ENCODE measurements at regions not wholly inside any gene's neighbourhood (a gene's known extent, or its start where the extent isn't known, plus 50 kb on each side); places are given as distances from the start of the nearest gene placed in this dataset.

- no peaks in the 10 kb centered on the region for H3K27me3 ChIP-seq (replicated peaks; ENCODE audit: insufficient read depth, low read length)
- H3F3A ChIP-seq (ENCODE audit: insufficient read depth, low read length), result no peaks in the 10 kb centered on the region
- TF ChIP-seq EZH2phosphoT487 (IDR thresholded peaks at IDR 0.05; ENCODE audit: low read length), result no peak
- H4K20me1 ChIP-seq (ENCODE audit: insufficient read depth, low read length), result no peaks in the 10 kb centered on the region
- H3K9me3 ChIP-seq (replicated peaks; ENCODE audit: insufficient read depth, low read length), result no peaks in the 10 kb centered on the region
- no peak for DNase-seq
- H3K36me3 ChIP-seq (replicated peaks; ENCODE audit: insufficient read depth, low read length), result no peaks in the 10 kb centered on the region
- H3K4me1 ChIP-seq (ENCODE audit: low read length), result no peaks in the 10 kb centered on the region
- no peaks in the 10 kb centered on the region for H3K79me2 ChIP-seq (ENCODE audit: low read length)
- no peaks in the 10 kb centered on the region for H3K9me2 ChIP-seq (replicated peaks; ENCODE audit: insufficient read depth, low read length)
- no peak overlapping the region for H3K4me2 ChIP-seq (ENCODE audit: low read depth, low read length)
- H3K9ac ChIP-seq (ENCODE audit: low read length), result no peak overlapping the region
- H3K4me3 ChIP-seq (ENCODE audit: low read length), result no peak overlapping the region
- H2AFZ ChIP-seq (ENCODE audit: low read length), result no peak overlapping the region
- H3K27ac ChIP-seq (ENCODE audit: low read length), result no peak overlapping the region
Measured at GRCh38 chr2:168300460-168300859, 53.1 kb upstream of the STK39 start.

GRCh38 chr2:168304024-168304681 is 56.8 kb upstream of the STK39 start:
- no peaks in the 10 kb centered on the region for H3K9me3 ChIP-seq (replicated peaks; ENCODE audit: insufficient read depth, low read length)
- no peaks in the 10 kb centered on the region for H3K36me3 ChIP-seq (replicated peaks; ENCODE audit: insufficient read depth, low read length)
- H3K27ac ChIP-seq (ENCODE audit: low read length), result no peak overlapping the region
- H3K4me3 ChIP-seq (ENCODE audit: low read length), result no peak overlapping the region
- H3K4me2 ChIP-seq (ENCODE audit: low read depth, low read length), result no peak overlapping the region
- H3K4me1 ChIP-seq (ENCODE audit: low read length), result no peaks in the 10 kb centered on the region
- no peak for TF ChIP-seq EZH2 (optimal IDR thresholded peaks at IDR 0.05; ENCODE audit: low read depth, low read length)
- no peak for TF ChIP-seq EZH2phosphoT487 (IDR thresholded peaks at IDR 0.05; ENCODE audit: low read length)
- TF ChIP-seq CTCF (IDR thresholded peaks at IDR 0.05; ENCODE audit: low read length), result no peak
- H3K9ac ChIP-seq (ENCODE audit: low read length), result no peak overlapping the region
- no peaks in the 10 kb centered on the region for H3K27me3 ChIP-seq (replicated peaks; ENCODE audit: insufficient read depth, low read length)
- no peaks in the 10 kb centered on the region for H3F3A ChIP-seq (ENCODE audit: insufficient read depth, low read length)
- no peak overlapping the region for H2AFZ ChIP-seq (ENCODE audit: low read length)
- H3K79me2 ChIP-seq (ENCODE audit: low read length), result no peaks in the 10 kb centered on the region
- no peaks in the 10 kb centered on the region for H3K9me2 ChIP-seq (replicated peaks; ENCODE audit: insufficient read depth, low read length)
- H4K20me1 ChIP-seq (ENCODE audit: insufficient read depth, low read length), result no peaks in the 10 kb centered on the region
- no peak for DNase-seq

GRCh38 chr2:168307379-168307778 is 60.0 kb upstream of the STK39 start:
- H3K9me2 ChIP-seq (replicated peaks; ENCODE audit: insufficient read depth, low read length), result no peaks in the 10 kb centered on the region
- H3K79me2 ChIP-seq (ENCODE audit: low read length), result no peaks in the 10 kb centered on the region
- H3K9ac ChIP-seq (ENCODE audit: low read length), result no peak overlapping the region
- H3K4me2 ChIP-seq (ENCODE audit: low read depth, low read length), result no peak overlapping the region
- no peak overlapping the region for H3K27ac ChIP-seq (ENCODE audit: low read length)
- H3F3A ChIP-seq (ENCODE audit: insufficient read depth, low read length), result no peaks in the 10 kb centered on the region
- no peaks in the 10 kb centered on the region for H3K4me1 ChIP-seq (ENCODE audit: low read length)
- no peaks in the 10 kb centered on the region for H4K20me1 ChIP-seq (ENCODE audit: insufficient read depth, low read length)
- no peaks in the 10 kb centered on the region for H3K27me3 ChIP-seq (replicated peaks; ENCODE audit: insufficient read depth, low read length)
- no peaks in the 10 kb centered on the region for H3K36me3 ChIP-seq (replicated peaks; ENCODE audit: insufficient read depth, low read length)
- H3K9me3 ChIP-seq (replicated peaks; ENCODE audit: insufficient read depth, low read length), result no peaks in the 10 kb centered on the region
- H3K4me3 ChIP-seq (ENCODE audit: low read length), result no peak overlapping the region
- TF ChIP-seq CTCF (IDR thresholded peaks at IDR 0.05; ENCODE audit: low read length), result no peak
- no peak for TF ChIP-seq EZH2phosphoT487 (IDR thresholded peaks at IDR 0.05; ENCODE audit: low read length)
- TF ChIP-seq EZH2 (optimal IDR thresholded peaks at IDR 0.05; ENCODE audit: low read depth, low read length), result no peak
- no peak overlapping the region for H2AFZ ChIP-seq (ENCODE audit: low read length)
- no peak for DNase-seq

GRCh38 chr2:168310580-168310979 is 63.2 kb upstream of the STK39 start:
- H3K79me2 ChIP-seq (ENCODE audit: low read length), result no peaks in the 10 kb centered on the region
- H3K36me3 ChIP-seq (replicated peaks; ENCODE audit: insufficient read depth, low read length), result no peaks in the 10 kb centered on the region
- H4K20me1 ChIP-seq (ENCODE audit: insufficient read depth, low read length), result no peaks in the 10 kb centered on the region
- no peaks in the 10 kb centered on the region for H3K4me1 ChIP-seq (ENCODE audit: low read length)
- H3K9ac ChIP-seq (ENCODE audit: low read length), result no peak overlapping the region
- no peak for DNase-seq
- no peak overlapping the region for H3K27ac ChIP-seq (ENCODE audit: low read length)
- no peak overlapping the region for H3K4me3 ChIP-seq (ENCODE audit: low read length)
- no peaks in the 10 kb centered on the region for H3K27me3 ChIP-seq (replicated peaks; ENCODE audit: insufficient read depth, low read length)
- H2AFZ ChIP-seq (ENCODE audit: low read length), result no peak overlapping the region
- no peaks in the 10 kb centered on the region for H3F3A ChIP-seq (ENCODE audit: insufficient read depth, low read length)
- H3K4me2 ChIP-seq (ENCODE audit: low read depth, low read length), result no peak overlapping the region
- H3K9me2 ChIP-seq (replicated peaks; ENCODE audit: insufficient read depth, low read length), result no peaks in the 10 kb centered on the region
- no peak for TF ChIP-seq EZH2phosphoT487 (IDR thresholded peaks at IDR 0.05; ENCODE audit: low read length)
- TF ChIP-seq EZH2 (optimal IDR thresholded peaks at IDR 0.05; ENCODE audit: low read depth, low read length), result no peak
- no peaks in the 10 kb centered on the region for H3K9me3 ChIP-seq (replicated peaks; ENCODE audit: insufficient read depth, low read length)
